GM12872 (cell line): ENCODE measurements at regions not wholly inside any gene's neighbourhood (a gene's known extent, or its start where the extent isn't known, plus 50 kb on each side); places are given as distances from the start of the nearest gene placed in this dataset.

Experiments used
- CTCF ChIP-seq: IDR thresholded peaks from 3 replicates; pipeline ENCODE4 v1.5.1; 2011; ENCODE audit warnings: low read depth, mild to moderate bottlenecking, low read length, moderate library complexity; ENCODE audit not compliant: insufficient read depth

- no peak for TF ChIP-seq CTCF
Observed at GRCh38 chrX:95919605-95920004, 765.0 kb upstream of the DIAPH2 start.

- TF ChIP-seq CTCF, result no peak
Observed at GRCh38 chrX:95945528-95945927, 739.1 kb upstream of the DIAPH2 start.

GRCh38 chrX:95949588-95949987 lies 735.1 kb upstream of the DIAPH2 start:
- TF ChIP-seq CTCF, result no peak

GRCh38 chrX:95950679-95951078 lies 734.0 kb upstream of the DIAPH2 start:
- no peak for TF ChIP-seq CTCF

- no peak for TF ChIP-seq CTCF
Observed at GRCh38 chrX:95953564-95953963, 731.1 kb upstream of the DIAPH2 start.

GRCh38 chrX:95956745-95957144 lies 727.9 kb upstream of the DIAPH2 start:
- no peak for TF ChIP-seq CTCF

GRCh38 chrX:95974096-95974470 lies 710.6 kb upstream of the DIAPH2 start:
- no peak for TF ChIP-seq CTCF

GRCh38 chrX:95974890-95975289 lies 709.8 kb upstream of the DIAPH2 start:
- TF ChIP-seq CTCF, result no peak
